HG02938 (cell line): ENCODE measurements at regions not wholly inside any gene's neighbourhood (a gene's known extent, or its start where the extent isn't known, plus 50 kb on each side); places are given as distances from the start of the nearest gene placed in this dataset.

Source experiments
- ATAC-seq: cut with Tn5 transposase; IDR thresholded peaks from one replicate; pipeline ENCODE4 v1.9.1; 2021; ENCODE audit warnings: mild to moderate bottlenecking, moderate library complexity; ENCODE audit not compliant: unreplicated experiment

- ATAC-seq, result no peak
Measured at GRCh38 chr4:14023036-14023435, 395.5 kb upstream of the BOD1L1 start.

DNA sequence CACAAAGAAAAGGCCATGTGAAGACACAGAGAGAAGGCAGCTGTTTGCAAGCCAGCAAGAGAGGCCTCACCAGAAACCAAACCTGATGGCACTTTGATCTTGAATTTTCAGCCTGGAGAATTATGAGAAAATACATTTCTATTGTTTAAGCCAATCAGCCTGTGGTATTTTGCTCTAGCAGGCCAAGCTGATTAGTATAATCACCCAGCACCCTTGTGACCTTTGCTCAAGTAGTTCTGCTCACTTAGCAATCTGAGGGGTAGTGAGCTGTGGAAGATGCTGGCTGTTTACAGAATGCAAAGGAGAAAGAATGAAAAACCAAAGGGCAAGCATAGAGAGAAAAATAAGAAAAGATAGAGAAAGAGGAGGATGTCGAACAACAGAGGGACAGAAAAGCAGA, 396.4 kb upstream of the BOD1L1 start:
- no peak for ATAC-seq

- ATAC-seq, result no peak
Measured at GRCh38 chr4:14025111-14025510, 397.6 kb upstream of the BOD1L1 start.

DNA sequence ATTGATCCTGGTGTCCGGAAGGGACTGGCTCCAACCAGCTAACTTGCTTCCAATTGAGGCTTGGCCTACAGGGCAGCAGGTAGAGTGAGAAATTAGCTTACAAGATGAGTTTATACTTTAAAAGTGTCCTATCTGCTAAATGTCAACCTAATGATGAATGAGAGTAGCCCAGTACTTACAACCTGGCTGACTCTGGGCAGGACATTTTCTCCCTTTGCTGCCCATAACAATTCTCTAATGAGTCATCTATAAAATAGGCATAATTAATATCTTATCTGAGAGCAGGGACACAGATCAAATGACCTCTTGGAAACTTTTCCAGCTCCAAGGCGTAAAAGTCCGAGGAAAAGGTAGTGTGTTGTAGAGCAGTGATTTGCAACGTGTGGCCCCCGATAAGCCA, 398.4 kb upstream of the BOD1L1 start:
- ATAC-seq, result no peak

GRCh38 chr4:14028862-14029261, 401.3 kb upstream of the BOD1L1 start:
- ATAC-seq, result no peak

GRCh38 chr4:14035076-14035475, 407.6 kb upstream of the BOD1L1 start:
- no peak for ATAC-seq

DNA sequence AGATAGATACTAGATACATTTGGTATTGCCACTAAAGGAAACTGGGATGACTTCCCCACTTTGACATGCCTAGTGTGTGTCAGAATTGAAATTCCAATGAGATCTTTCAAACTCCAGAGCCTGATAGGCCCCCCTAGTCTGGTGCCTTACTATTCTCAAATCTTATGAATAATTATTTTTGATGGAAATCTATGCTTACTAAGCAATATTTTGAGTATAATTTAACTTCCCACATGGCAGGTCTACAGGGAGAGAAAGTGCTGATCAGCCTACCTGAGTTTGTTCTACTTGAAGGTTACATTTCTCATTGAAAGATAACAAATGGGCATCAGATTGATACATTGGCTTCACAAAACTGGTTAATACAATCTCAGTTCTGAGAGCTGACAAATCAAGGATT, 415.7 kb upstream of the BOD1L1 start:
- ATAC-seq, result no peak

GRCh38 chr4:14046642-14047041, 419.1 kb upstream of the BOD1L1 start:
- no peak for ATAC-seq

DNA sequence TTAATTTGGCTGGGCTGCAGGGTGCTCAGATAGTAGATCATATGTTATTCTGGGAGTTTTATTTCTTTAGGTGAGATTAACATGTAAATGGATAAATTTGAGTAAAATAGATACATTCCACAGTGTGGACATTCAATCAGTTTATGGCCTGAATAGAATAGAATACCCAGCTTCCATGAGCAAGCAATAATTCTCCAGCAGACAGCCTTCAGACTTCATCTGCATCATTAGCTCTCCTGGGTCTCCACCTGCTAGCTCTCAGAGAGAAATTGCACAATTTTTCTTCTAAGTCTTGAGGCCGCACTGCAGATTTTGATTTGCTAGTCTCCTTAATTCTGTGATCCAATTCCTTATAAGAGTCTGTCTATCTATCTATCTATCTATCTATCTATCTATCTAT, 420.3 kb upstream of the BOD1L1 start:
- no peak for ATAC-seq

GRCh38 chr4:14049946-14050345, 422.4 kb upstream of the BOD1L1 start:
- no peak for ATAC-seq

GRCh38 chr4:14053291-14053690, 425.8 kb upstream of the BOD1L1 start:
- ATAC-seq, result no peak

GRCh38 chr4:14054391-14054790, 426.9 kb upstream of the BOD1L1 start:
- ATAC-seq, result no peak

DNA sequence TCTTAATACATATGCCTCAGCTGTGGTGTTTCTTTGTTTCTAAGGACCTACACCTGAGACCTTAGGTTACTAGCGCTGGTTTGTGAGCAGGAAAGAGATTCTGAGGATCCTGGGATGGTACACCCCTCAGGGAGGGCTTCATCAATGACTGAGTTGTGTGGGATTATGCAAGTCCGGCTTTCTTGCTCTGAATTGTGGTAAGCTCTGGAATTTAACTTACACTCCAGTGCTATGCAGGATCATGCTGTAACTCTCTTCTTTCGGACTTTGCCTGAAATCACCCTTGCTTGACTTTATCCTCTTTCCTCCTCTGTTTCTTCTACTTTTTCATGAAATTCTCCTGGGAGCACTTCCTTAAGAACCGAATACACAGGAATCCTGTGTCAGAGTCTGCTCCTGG, 431.5 kb upstream of the BOD1L1 start:
- ATAC-seq, result no peak

DNA sequence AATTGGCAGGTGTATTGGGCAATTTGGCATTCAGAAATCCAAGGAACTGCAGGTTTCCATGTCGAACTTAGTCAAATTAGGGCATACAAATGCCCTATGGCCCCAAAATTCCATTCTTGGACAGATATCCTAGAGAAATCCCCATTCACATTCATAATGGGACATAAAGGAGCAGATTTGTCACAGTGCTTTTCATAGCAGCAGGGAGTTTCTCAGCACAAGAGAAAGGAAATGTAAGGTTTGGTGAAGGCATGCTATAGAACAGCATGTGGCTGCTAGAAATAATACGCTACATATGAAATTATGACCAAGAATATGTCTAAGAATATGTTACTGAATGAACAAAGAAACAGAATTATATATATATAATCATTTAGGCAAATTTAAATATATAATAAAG, 437.5 kb upstream of the BOD1L1 start:
- ATAC-seq, result no peak

DNA sequence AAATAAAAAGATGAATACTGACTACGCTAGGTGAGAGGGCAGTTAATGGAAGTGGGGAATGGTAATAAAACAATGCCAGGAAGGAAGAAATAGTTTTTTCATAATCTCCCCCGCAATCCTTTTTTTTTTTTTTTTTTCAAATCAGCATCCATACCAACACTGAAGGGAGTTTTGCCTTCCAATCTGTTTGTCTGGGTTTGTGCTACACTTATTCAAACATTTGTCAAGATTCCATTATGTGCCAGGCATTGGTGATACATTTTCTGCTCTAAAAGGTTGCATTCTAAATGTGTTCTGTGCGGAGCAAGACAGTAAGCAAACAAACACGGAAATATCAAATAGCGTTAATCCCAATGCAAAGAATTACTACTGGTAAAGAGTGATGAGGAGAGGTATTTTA, 437.9 kb upstream of the BOD1L1 start:
- ATAC-seq, result no peak

DNA sequence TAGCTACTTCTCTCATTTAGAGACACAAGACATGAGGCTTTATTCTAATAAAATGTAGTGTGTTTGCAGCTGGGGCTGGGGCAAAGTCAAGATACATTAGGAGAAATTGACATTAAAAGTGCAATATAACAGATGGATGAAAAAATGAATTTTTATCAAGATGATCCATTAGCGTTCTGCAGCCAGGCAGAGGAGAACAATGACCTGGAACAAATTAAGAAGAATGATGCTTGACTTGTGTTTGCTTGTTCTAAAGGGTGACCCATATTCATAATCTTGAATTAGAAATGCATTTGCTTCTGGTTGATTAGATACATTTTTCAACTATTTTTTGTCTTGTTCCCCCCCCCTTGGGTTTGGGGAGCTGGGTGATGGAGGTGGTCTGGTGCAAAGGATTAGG, 439.5 kb upstream of the BOD1L1 start:
- no peak for ATAC-seq

GRCh38 chr4:14069886-14070285, 442.4 kb upstream of the BOD1L1 start:
- no peak for ATAC-seq

DNA sequence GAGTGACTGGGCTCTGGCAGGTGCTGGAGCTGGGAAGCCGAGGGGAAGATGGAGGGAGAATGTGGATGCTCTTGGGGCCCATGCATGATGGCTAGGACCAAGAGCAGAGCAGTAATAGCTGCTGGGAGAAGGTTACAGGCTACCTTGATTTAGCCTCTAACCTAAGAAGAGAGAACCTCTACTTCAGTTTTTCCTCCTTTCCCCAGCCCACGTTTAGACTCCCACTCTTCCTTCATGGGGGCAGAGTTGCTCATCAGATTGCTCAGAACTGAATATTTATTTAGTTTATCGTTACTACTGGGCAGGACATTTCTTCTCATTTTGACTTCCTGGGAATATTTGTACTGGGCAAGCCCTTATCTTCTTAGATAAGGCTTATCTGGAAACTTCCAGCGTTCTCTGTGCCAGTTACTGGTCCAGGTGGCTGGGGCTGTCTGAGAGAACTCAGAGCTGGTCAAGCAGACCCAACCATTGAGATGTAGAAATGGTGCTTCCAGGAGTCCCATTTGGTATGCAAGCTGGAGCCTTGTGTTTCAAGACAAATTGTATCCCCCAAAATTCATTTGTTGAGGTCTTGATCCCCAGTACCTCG, 442.9 kb upstream of the BOD1L1 start:
- no peak for ATAC-seq

- no peak for ATAC-seq
Measured at GRCh38 chr4:14072506-14072905, 445.0 kb upstream of the BOD1L1 start.

- ATAC-seq, result no peak
Measured at GRCh38 chr4:14076776-14077175, 449.3 kb upstream of the BOD1L1 start.

DNA sequence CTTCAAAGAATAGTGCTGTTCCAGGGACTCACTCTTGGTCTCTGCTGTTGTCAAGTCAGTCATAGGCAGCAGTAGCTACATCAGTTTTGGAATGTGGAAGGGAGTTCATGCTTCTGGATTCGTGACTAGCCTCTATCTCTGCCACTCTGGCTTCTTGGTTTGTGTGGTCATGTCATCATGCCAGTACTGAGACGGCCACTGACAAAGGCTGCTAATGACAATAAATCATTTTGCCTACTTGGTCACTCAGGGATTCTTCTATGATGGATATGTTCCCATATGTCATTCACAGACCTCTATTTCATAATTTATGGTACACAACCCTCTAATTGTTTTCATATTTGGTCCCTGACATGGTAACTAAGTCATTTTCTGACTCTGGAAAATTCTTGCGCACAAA, 450.8 kb upstream of the BOD1L1 start:
- no peak for ATAC-seq

DNA sequence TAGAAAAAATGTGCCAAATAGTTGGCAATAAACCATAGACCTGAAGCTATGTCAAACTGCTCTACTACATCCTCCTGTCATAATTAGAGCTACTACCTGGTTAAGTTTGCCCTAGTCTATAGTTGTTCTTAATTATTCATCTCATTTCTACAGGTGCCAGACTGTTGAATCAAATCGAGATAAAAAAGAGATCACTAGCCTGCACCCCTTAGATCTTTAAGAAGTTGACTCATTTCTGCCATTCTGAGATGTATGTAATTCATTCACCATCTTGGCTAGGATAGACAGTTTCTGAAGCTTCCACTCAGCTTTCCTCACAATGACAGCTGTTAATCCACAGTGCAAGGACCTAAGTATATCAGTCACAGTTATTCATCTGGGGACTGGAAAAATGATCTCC, 452.1 kb upstream of the BOD1L1 start:
- ATAC-seq, result no peak

DNA sequence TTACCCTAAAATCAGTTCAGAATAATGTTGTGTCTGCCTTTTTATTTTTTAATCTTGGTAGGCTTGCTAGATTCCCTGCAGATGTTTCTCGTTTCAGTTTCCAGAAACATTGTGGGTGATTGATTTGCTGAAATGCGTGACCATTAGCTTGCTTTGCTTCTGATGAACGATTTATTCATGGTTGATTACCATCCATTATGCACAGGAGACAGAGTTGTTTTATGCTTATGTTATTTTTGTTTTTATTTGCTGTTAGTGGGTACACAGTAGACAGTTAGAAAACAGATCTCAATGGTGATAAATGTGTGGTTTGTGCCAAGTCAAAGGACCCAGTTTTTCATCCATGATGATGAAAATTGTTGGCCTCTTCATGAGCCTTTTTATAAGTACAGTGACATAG, 455.6 kb upstream of the BOD1L1 start:
- ATAC-seq, result no peak

GRCh38 chr4:14084598-14084997, 457.1 kb upstream of the BOD1L1 start:
- ATAC-seq, result no peak
